ENCODE measurements at regions not wholly inside any gene's neighbourhood (a gene's known extent, or its start where the extent isn't known, plus 50 kb on each side); places are given as distances from the start of the nearest gene placed in this dataset.

GRCh38 chr17:74049167-74049966, 154.1 kb upstream of the RPL38 start:
- BruUV-seq (replicated peaks), result no TSS peak
- Histone ChIP-seq H3K9me3 (ENCODE audit: low read length) (no peaks in the 10 kb centered on the region), H3K79me2 (ENCODE audit: insufficient read depth, low read length) (no peaks in the 10 kb centered on the region), H3K4me3 (replicated peaks in 1 of 3; ENCODE audit: insufficient read depth in 1 of 3, low read depth in 2 of 3, low read length in 3 of 3) (no peak overlapping the region), H3K36me3 (replicated peaks in 1 of 2; ENCODE audit: control insufficient read depth in 1 of 2, insufficient read depth in 2 of 2, low read length in 2 of 2) (no peaks in the 10 kb centered on the region), H3K9ac (ENCODE audit: insufficient read depth, low read depth, low read length) (no peak overlapping the region), H2AFZ (ENCODE audit: low read length) (no peak overlapping the region), H3K27me3 (ENCODE audit: control insufficient read depth in 1 of 2, insufficient read depth in 2 of 2, low read length in 2 of 2) (peaks cover 10 to 76% of the 10 kb centered on the region in 2 experiments; a peak in 4 of 5 replicates), H3K4me1 (ENCODE audit: insufficient read depth, low read length) (no peaks in the 10 kb centered on the region), H3K4me2 (ENCODE audit: low read depth, low read length) (no peak overlapping the region), H4K20me1 (ENCODE audit: insufficient read depth, low read length) (no peaks in the 10 kb centered on the region), H3K27ac (ENCODE audit: extremely low read length, insufficient read depth, low read length) (no peak overlapping the region)
- POLR2A ChIA-PET, result no interaction called here
- DNase-seq (ENCODE audit: low spot score), result no peak
- intact Hi-C loops (cut with micrococcal nuclease; ENCODE audit: unreplicated experiment) (no loop called here), in situ Hi-C loops (cut with HindIII; ENCODE audit: extremely low pct_ligation_motif_present, low pct_unique_long_range_greater_than_20kb) (no loop called here)
- TF ChIP-seq ZKSCAN1 (IDR thresholded peaks at IDR 0.05; ENCODE audit: low read length), result no peak
- TF ChIP-seq ZC3H13 (CRISPR knock-in tag; IDR thresholded peaks at IDR 0.05), result no peak
- TF ChIP-seq POGK (CRISPR knock-in tag; conservative IDR thresholded peaks at IDR 0.05), result no peak
- TF ChIP-seq ZFP82 (CRISPR knock-in tag; IDR thresholded peaks at IDR 0.05; ENCODE audit: borderline replicate concordance), result no peak
- TF ChIP-seq PCBP2 (optimal IDR thresholded peaks at IDR 0.05; ENCODE audit: low read depth, low read length, poor library complexity, severe bottlenecking), result no peak
- no peak for TF ChIP-seq ZNF598 (CRISPR knock-in tag; IDR thresholded peaks at IDR 0.05; ENCODE audit: borderline replicate concordance)
- no peak for TF ChIP-seq ZNF350 (CRISPR knock-in tag; IDR thresholded peaks at IDR 0.05; ENCODE audit: borderline replicate concordance, low read depth)
- TF ChIP-seq RARG (CRISPR knock-in tag; IDR thresholded peaks at IDR 0.05; ENCODE audit: low read depth), result no peak
- no peak for FAIRE-seq
- CTCF ChIA-PET (ENCODE audit: low intra/inter-chr PET ratio, low total read pairs), result no interaction called here
- ATAC-seq, result no peak
- 23% methylated on average over 14 of the region's 15 CpGs for WGBS (ENCODE audit: low lambda C conversion rate)

Data from HepG2 (cell line).